Transverse colon (tissue), 3 donors: ENCODE measurements at regions not wholly inside any gene's neighbourhood (a gene's known extent, or its start where the extent isn't known, plus 50 kb on each side); places are given as distances from the start of the nearest gene placed in this dataset.

Experiments used
- CTCF ChIP-seq, 5 experiments: fragments of 200-600 bp in 3 of 5; fragments of 450-650 bp in 2 of 5; sonication (generic) in 3 of 5; IDR thresholded peaks; 1 replicate in 2 of 5; 2 replicates in 3 of 5; pipeline ENCODE4 v1.5.1; 2016 to 2017; ENCODE audit warnings: antibody characterized with exemption in 5 of 5, inconsistent platforms in 3 of 5, mild to moderate bottlenecking in 2 of 5, moderate library complexity in 1 of 5
- EP300 ChIP-seq: sonication (generic); formaldehyde crosslinking; IDR thresholded peaks from one replicate; pipeline ENCODE4 v1.6.1; 2017; ENCODE audit warnings: antibody characterized with exemption, low read depth
- POLR2A ChIP-seq: fragments of 450-650 bp; IDR thresholded peaks from one replicate; pipeline ENCODE4 v1.6.1; 2016; ENCODE audit warnings: antibody characterized with exemption, mild to moderate bottlenecking, moderate library complexity

GRCh38 chr2:118584877-118585276 is 262.6 kb downstream of the EN1 start:
- no peak for TF ChIP-seq CTCF (IDR thresholded peaks at IDR 0.05)
- TF ChIP-seq EP300, result no peak
- no peak for TF ChIP-seq POLR2A
